Neuronal stem cell (in vitro differentiated cells): ENCODE measurements at regions not wholly inside any gene's neighbourhood (a gene's known extent, or its start where the extent isn't known, plus 50 kb on each side); places are given as distances from the start of the nearest gene placed in this dataset.
"Not testable (repeated sequence)": the region's sequence is repeated elsewhere in the genome, so short reads cannot be mapped to it uniquely, and the experiment has no call there.

Source experiments
- DNase-seq: peaks from one replicate; pipeline ENCODE4 v3.0.0-alpha.2; 2013; ENCODE audit warnings: low spot score
- H2AFZ ChIP-seq: one replicate; pipeline ENCODE4 v1.6.1; 2013; ENCODE audit warnings: mild to moderate bottlenecking, low read length, inconsistent platforms
- H2AK5ac ChIP-seq: 2 replicates; pipeline ENCODE4 v1.6.1; 2013; ENCODE audit warnings: low read depth, mild to moderate bottlenecking, inconsistent platforms, low read length, moderate library complexity, mixed read lengths
- H2BK120ac ChIP-seq: 2 replicates; pipeline ENCODE4 v1.6.1; 2013; ENCODE audit warnings: low read depth, mild to moderate bottlenecking, inconsistent platforms, low read length, moderate library complexity, mixed read lengths
- H2BK12ac ChIP-seq: one replicate; pipeline ENCODE4 v1.6.1; 2013; ENCODE audit warnings: low read length, inconsistent platforms
- H2BK15ac ChIP-seq: 2 replicates; pipeline ENCODE4 v1.6.1; 2013; ENCODE audit warnings: mild to moderate bottlenecking, low read length, inconsistent platforms, mixed read lengths
- H2BK5ac ChIP-seq: one replicate; pipeline ENCODE4 v1.6.1; 2013; ENCODE audit warnings: inconsistent platforms, mild to moderate bottlenecking, low read length, moderate library complexity
- H3K14ac ChIP-seq: one replicate; pipeline ENCODE4 v1.6.1; 2013; ENCODE audit warnings: low read length, inconsistent platforms
- H3K18ac ChIP-seq: 2 replicates; pipeline ENCODE4 v1.6.1; 2013; ENCODE audit warnings: low read length, inconsistent platforms
- H3K23ac ChIP-seq: 2 replicates; pipeline ENCODE4 v1.6.1; 2013; ENCODE audit warnings: low read depth, mild to moderate bottlenecking, mixed read lengths, low read length, inconsistent platforms; ENCODE audit not compliant: poor library complexity
- H3K27ac ChIP-seq: replicated peaks from 3 replicates; pipeline ENCODE4 v1.5.1; 2013; ENCODE audit warnings: low read length, inconsistent platforms
- H3K27me3 ChIP-seq, 3 experiments: 2 replicates each; pipeline ENCODE4 v1.6.1; 2013; ENCODE audit warnings: low read length in 3 of 3, mild to moderate bottlenecking in 2 of 3, inconsistent platforms in 1 of 3, low read depth in 1 of 3, mixed read lengths in 1 of 3, moderate library complexity in 1 of 3; ENCODE audit not compliant: control insufficient read depth in 3 of 3, insufficient read depth in 3 of 3
- H3K36me3 ChIP-seq, 2 donors: replicated peaks in 1 of 2; 2 replicates each; pipeline ENCODE4 v1.6.1; 2013; ENCODE audit warnings: low read length in 2 of 2; ENCODE audit not compliant: control insufficient read depth in 2 of 2, insufficient read depth in 2 of 2
- H3K4ac ChIP-seq: 2 replicates; pipeline ENCODE4 v1.6.1; 2013; ENCODE audit warnings: inconsistent platforms, mild to moderate bottlenecking, low read length, moderate library complexity
- H3K4me1 ChIP-seq, 2 donors: 1 replicate in 1 of 2; 2 replicates in 1 of 2; pipeline ENCODE4 v1.6.1; 2013; ENCODE audit warnings: low read length in 2 of 2, low read depth in 1 of 2; ENCODE audit not compliant: control insufficient read depth in 2 of 2, insufficient read depth in 1 of 2
- H3K4me2 ChIP-seq: one replicate; pipeline ENCODE4 v1.6.1; 2013; ENCODE audit warnings: mild to moderate bottlenecking, low read length, inconsistent platforms; ENCODE audit not compliant: insufficient read depth, poor library complexity, severe bottlenecking
- H3K4me3 ChIP-seq, 2 donors: 2 replicates each; pipeline ENCODE4 v1.5.1; 2013; ENCODE audit warnings: low read length in 2 of 2, mild to moderate bottlenecking in 2 of 2, inconsistent platforms in 1 of 2, moderate library complexity in 1 of 2
- H3K79me1 ChIP-seq: one replicate; pipeline ENCODE4 v1.6.1; 2013; ENCODE audit warnings: low read depth, mild to moderate bottlenecking, inconsistent platforms, low read length, moderate library complexity
- H3K9ac ChIP-seq: one replicate; pipeline ENCODE4 v1.6.1; 2013; ENCODE audit warnings: mild to moderate bottlenecking, low read depth, low read length, inconsistent platforms; ENCODE audit not compliant: poor library complexity
- H3K9me3 ChIP-seq, 2 donors: replicated peaks in 1 of 2; 2 replicates each; pipeline versions ENCODE3 to v1.6.1; 2013; ENCODE audit warnings: low read length in 2 of 2, mild to moderate bottlenecking in 2 of 2, inconsistent platforms in 1 of 2, low read depth in 1 of 2, mixed read lengths in 1 of 2, moderate library complexity in 1 of 2; ENCODE audit not compliant: control insufficient read depth in 2 of 2, insufficient read depth in 1 of 2
- H4K8ac ChIP-seq: one replicate; pipeline ENCODE4 v1.6.1; 2013; ENCODE audit warnings: low read depth, mild to moderate bottlenecking, inconsistent platforms, low read length, moderate library complexity
- H4K91ac ChIP-seq: one replicate; pipeline ENCODE4 v1.6.1; 2013; ENCODE audit warnings: low read length, low read depth, mild to moderate bottlenecking, inconsistent platforms; ENCODE audit not compliant: poor library complexity
- WGBS, 2 donors: extraction: QIAGEN DNeasy Blood & Tissue Kit; methylation state at CpG; one replicate each; pipeline ENCODE4 v1.1.7; 2013; ENCODE audit warnings: missing lambda C conversion rate in 2 of 2, mixed read lengths in 1 of 2; ENCODE audit not compliant: insufficient read length in 2 of 2, insufficient replicate concordance in 1 of 2; ENCODE audit errors: extremely low coverage in 2 of 2; 5-methylcytosine and 5-hydroxymethylcytosine counted together

- no peak overlapping the region for H3K14ac ChIP-seq
- H3K36me3 ChIP-seq: no peaks in the 10 kb centered on the region
- no peak overlapping the region for H3K4me2 ChIP-seq
- H2AFZ ChIP-seq: no peak overlapping the region
- H2BK120ac ChIP-seq: no peak overlapping the region
- H3K79me1 ChIP-seq: no peaks in the 10 kb centered on the region
- no peak overlapping the region for H3K18ac ChIP-seq
- no peaks in the 10 kb centered on the region for H3K9me3 ChIP-seq
- no peaks in the 10 kb centered on the region for H3K4me1 ChIP-seq
- no peak overlapping the region for H3K4me3 ChIP-seq
- no peak overlapping the region for H2BK5ac ChIP-seq
- H2BK15ac ChIP-seq: no peak overlapping the region
- DNase-seq: no peak
- no peaks in the 10 kb centered on the region for H3K27me3 ChIP-seq
- no peak overlapping the region for H3K23ac ChIP-seq
- H3K27ac ChIP-seq: no peak overlapping the region
- no peak overlapping the region for H3K4ac ChIP-seq
- H4K8ac ChIP-seq: no peak overlapping the region
- H4K91ac ChIP-seq: no peak overlapping the region
- WGBS, 2 donors: no CpG with 5 or more reads among the region's 6 CpGs
- no peak overlapping the region for H2AK5ac ChIP-seq
- no peak overlapping the region for H3K9ac ChIP-seq
- no peak overlapping the region for H2BK12ac ChIP-seq
These were observed 87.5 kb upstream of the ZFP42 start for GRCh38 chr4:187908079-187908561.

GRCh38 chr4:187908731-187909130 is 86.8 kb upstream of the ZFP42 start:
- no peak overlapping the region for H2AK5ac ChIP-seq
- H2BK12ac ChIP-seq: no peak overlapping the region
- H3K9ac ChIP-seq: no peak overlapping the region
- H3K27ac ChIP-seq: no peak overlapping the region
- H3K27me3 ChIP-seq: no peaks in the 10 kb centered on the region
- no peak overlapping the region for H3K4me2 ChIP-seq
- H3K14ac ChIP-seq: no peak overlapping the region
- H2BK120ac ChIP-seq: no peak overlapping the region
- H2AFZ ChIP-seq: no peak overlapping the region
- no peaks in the 10 kb centered on the region for H3K36me3 ChIP-seq
- H3K4me1 ChIP-seq: no peaks in the 10 kb centered on the region
- DNase-seq: no peak
- no peaks in the 10 kb centered on the region for H3K79me1 ChIP-seq
- no peak overlapping the region for H4K91ac ChIP-seq
- H2BK15ac ChIP-seq: no peak overlapping the region
- no peak overlapping the region for H4K8ac ChIP-seq
- H3K9me3 ChIP-seq: no peaks in the 10 kb centered on the region
- no peak overlapping the region for H2BK5ac ChIP-seq
- H3K23ac ChIP-seq: no peak overlapping the region
- no peak overlapping the region for H3K4ac ChIP-seq
- H3K4me3 ChIP-seq: no peak overlapping the region
- no CpG with 5 or more reads among the region's 2 CpGs for WGBS, 2 donors
- H3K18ac ChIP-seq: no peak overlapping the region

GRCh38 chr4:187910741-187911140 is 84.8 kb upstream of the ZFP42 start:
- WGBS, 2 donors: no CpG with 5 or more reads among the region's 4 CpGs
- no peak overlapping the region for H2BK15ac ChIP-seq
- no peak overlapping the region for H2AFZ ChIP-seq
- H3K14ac ChIP-seq: no peak overlapping the region
- no peak overlapping the region for H3K18ac ChIP-seq
- H4K8ac ChIP-seq: no peak overlapping the region
- no peak overlapping the region for H2BK120ac ChIP-seq
- H3K9ac ChIP-seq: peak overlapping the region; percentile 15
- no peak overlapping the region for H3K27ac ChIP-seq
- no peak overlapping the region for H3K4me2 ChIP-seq
- H3K23ac ChIP-seq: no peak overlapping the region
- H3K36me3 ChIP-seq: no peaks in the 10 kb centered on the region
- H3K79me1 ChIP-seq: no peaks in the 10 kb centered on the region
- H3K4me1 ChIP-seq: no peaks in the 10 kb centered on the region
- H3K9me3 ChIP-seq: no peaks in the 10 kb centered on the region
- no peaks in the 10 kb centered on the region for H3K27me3 ChIP-seq
- H3K4ac ChIP-seq: no peak overlapping the region
- DNase-seq: no peak
- no peak overlapping the region for H3K4me3 ChIP-seq
- H4K91ac ChIP-seq: no peak overlapping the region
- no peak overlapping the region for H2BK5ac ChIP-seq
- H2BK12ac ChIP-seq: no peak overlapping the region
- H2AK5ac ChIP-seq: no peak overlapping the region

GRCh38 chr4:187915406-187915805 is 80.2 kb upstream of the ZFP42 start:
- not testable (repeated sequence) for H3K79me1 ChIP-seq, H3K4me1 ChIP-seq, H3K18ac ChIP-seq, H3K27me3 ChIP-seq, H2BK12ac ChIP-seq, H3K14ac ChIP-seq, H3K27ac ChIP-seq, H3K4me2 ChIP-seq, H2AFZ ChIP-seq, H2AK5ac ChIP-seq, H2BK15ac ChIP-seq, H4K8ac ChIP-seq, H4K91ac ChIP-seq, H2BK120ac ChIP-seq, H3K4ac ChIP-seq, H3K9me3 ChIP-seq, H3K9ac ChIP-seq, H3K23ac ChIP-seq, H2BK5ac ChIP-seq, H3K4me3 ChIP-seq, DNase-seq, H3K36me3 ChIP-seq
- WGBS, 2 donors: no CpG with 5 or more reads among the region's 5 CpGs
